Small intestine (tissue), 7 donors: ENCODE measurements at regions not wholly inside any gene's neighbourhood (a gene's known extent, or its start where the extent isn't known, plus 50 kb on each side); places are given as distances from the start of the nearest gene placed in this dataset.
"Not testable (repeated sequence)": the region's sequence is repeated elsewhere in the genome, so short reads cannot be mapped to it uniquely, and the experiment has no call there.

Experiments
- DNase-seq, 2 donors: peaks; one replicate each; pipeline versions ENCODE4 v3.0.0 to v3.0.0-alpha.2; 2013
- FAIRE-seq: peaks from 2 replicates; lab custom pipeline; 2012; peaks lifted over from hg19 to GRCh38; lab: Jason Lieb, UNC
- H3K27ac ChIP-seq, 3 donors: one replicate each; pipeline ENCODE4 v1.5.1; 2013; ENCODE audit warnings: low read length in 2 of 3, mild to moderate bottlenecking in 2 of 3, control low read depth in 1 of 3, inconsistent platforms in 1 of 3, low read depth in 1 of 3, moderate library complexity in 1 of 3
- H3K27me3 ChIP-seq, 3 donors: one replicate each; pipeline ENCODE4 v1.6.1; 2013; ENCODE audit warnings: low read length in 3 of 3, inconsistent platforms in 1 of 3; ENCODE audit not compliant: control insufficient read depth in 3 of 3, insufficient read depth in 3 of 3
- H3K36me3 ChIP-seq, 3 donors: one replicate each; pipeline ENCODE4 v1.6.1; 2013; ENCODE audit warnings: low read length in 3 of 3, inconsistent platforms in 1 of 3, low read depth in 1 of 3, mild to moderate bottlenecking in 1 of 3, moderate library complexity in 1 of 3; ENCODE audit not compliant: control insufficient read depth in 3 of 3, insufficient read depth in 2 of 3
- H3K4me1 ChIP-seq, 3 donors: one replicate each; pipeline ENCODE4 v1.6.1; 2013; ENCODE audit warnings: low read length in 2 of 3, inconsistent platforms in 1 of 3, low read depth in 1 of 3, mild to moderate bottlenecking in 1 of 3, moderate library complexity in 1 of 3; ENCODE audit not compliant: control insufficient read depth in 3 of 3, insufficient read depth in 2 of 3
- H3K4me3 ChIP-seq, 3 donors: one replicate each; pipeline ENCODE4 v1.5.1; 2013; ENCODE audit warnings: low read length in 3 of 3, control low read depth in 1 of 3, inconsistent platforms in 1 of 3, low read depth in 1 of 3, mild to moderate bottlenecking in 1 of 3, moderate library complexity in 1 of 3
- H3K9me3 ChIP-seq, 2 donors: one replicate each; pipeline ENCODE4 v1.6.1; 2013; ENCODE audit warnings: low read depth in 1 of 2, low read length in 1 of 2; ENCODE audit not compliant: control insufficient read depth in 2 of 2, insufficient read depth in 1 of 2
- WGBS, 3 donors: extraction: QIAGEN DNeasy Blood & Tissue Kit; methylation state at CpG; one replicate each; pipeline ENCODE4 v1.1.7; 2013; 5-methylcytosine and 5-hydroxymethylcytosine counted together
- donor health status: healthy with polysubstance abuse.
- donor health status: control.
- donor health status: control.
- donor health status: Bipolar disorder and iron deficiency.
- donor health status: healthy.

DNA sequence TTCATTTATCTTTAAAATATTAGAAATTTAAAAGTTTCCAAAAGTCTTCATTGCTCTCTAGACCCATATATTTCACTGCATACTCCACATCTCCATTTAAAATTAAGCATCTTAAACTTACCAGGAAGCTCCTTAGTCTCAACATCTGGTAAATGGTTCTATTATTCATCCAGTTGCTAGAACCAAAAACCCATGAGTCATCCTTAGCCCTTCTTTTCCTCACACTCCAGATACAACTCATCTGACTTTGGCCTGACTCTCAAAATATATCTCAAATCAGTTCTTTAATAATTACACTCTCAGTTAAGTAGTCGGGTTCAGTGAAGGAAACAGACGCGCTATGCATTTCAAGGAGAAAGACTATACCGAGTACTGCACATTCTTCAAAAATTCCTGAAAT is 110.2 kb upstream of the COX7C start:
- H3K4me3 ChIP-seq, result no peak overlapping the region
- FAIRE-seq (no peak), DNase-seq (no peak)
- WGBS, 3 donors, result 95 to 98% (median 96%) methylated on average over 4 of the region's 4 CpGs
- H3K27ac ChIP-seq, result no peak overlapping the region
- no peaks in the 10 kb centered on the region for H3K27me3 ChIP-seq
- no peaks in the 10 kb centered on the region for H3K36me3 ChIP-seq
- no peaks in the 10 kb centered on the region for H3K9me3 ChIP-seq
- no peaks in the 10 kb centered on the region for H3K4me1 ChIP-seq

DNA sequence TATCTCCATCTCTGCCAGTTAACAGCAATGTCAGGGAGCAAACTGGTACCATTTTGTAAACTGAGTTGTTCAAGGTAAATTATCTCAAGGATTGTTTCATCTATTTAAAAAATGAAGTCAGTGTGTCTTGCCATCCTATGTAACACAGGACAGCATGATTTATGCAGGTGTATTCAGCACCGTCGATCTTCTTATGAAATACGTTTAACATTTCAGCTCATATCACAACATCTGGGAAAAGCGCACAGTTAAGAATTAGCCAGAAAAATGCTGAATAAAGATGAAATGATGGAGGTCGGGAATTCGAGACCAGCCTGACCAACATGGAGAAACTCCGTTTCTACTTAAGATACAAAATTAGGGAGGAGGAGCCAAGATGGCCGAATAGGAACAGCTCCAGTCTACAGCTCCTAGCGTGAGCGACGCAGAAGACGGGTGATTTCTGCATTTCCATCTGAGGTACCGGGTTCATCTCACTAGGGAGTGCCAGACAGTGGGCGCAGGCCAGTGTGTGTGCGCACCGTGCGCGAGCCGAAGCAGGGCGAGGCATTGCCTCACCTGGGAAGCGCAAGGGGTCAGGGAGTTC is 107.3 kb upstream of the COX7C start:
- H3K27ac ChIP-seq, H3K4me1 ChIP-seq, DNase-seq, H3K27me3 ChIP-seq, H3K36me3 ChIP-seq, H3K4me3 ChIP-seq, H3K9me3 ChIP-seq, FAIRE-seq: not testable (repeated sequence)
- 96 to 98% (median 96%) methylated on average over 12 of the region's 21 CpGs for WGBS, 3 donors

DNA sequence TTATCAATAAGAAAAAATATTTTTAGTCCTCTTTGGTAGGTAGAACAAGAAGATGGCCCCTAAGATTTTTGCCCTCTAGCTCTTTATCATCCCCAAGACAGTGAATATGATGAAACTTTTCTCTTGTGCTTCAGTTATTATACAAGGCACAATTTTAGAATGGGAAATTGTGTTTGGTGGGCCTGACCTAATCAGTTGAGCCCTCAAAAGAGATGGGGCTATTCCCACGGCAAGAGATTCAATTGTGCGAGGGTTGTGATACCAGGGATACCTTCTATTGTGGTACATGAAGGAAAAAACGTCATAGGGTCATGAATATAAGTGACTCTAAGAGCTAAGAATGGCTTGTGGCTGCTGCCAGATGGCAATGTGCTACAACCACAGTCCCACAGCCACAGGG is 94.0 kb upstream of the COX7C start:
- 78 to 87% (median 78%) methylated on average over 3 of the region's 3 CpGs for WGBS, 3 donors
- DNase-seq (no peak), FAIRE-seq (no peak)
- Histone ChIP-seq H3K4me1 (peaks cover 0 to 4% (median 0%) of the 10 kb centered on the region in 3 donors), H3K27ac (no peak overlapping the region), H3K27me3 (no peaks in the 10 kb centered on the region), H3K4me3 (no peak overlapping the region), H3K36me3 (no peaks in the 10 kb centered on the region), H3K9me3 (peaks cover 0 to 3% of the 10 kb centered on the region in 2 donors)

DNA sequence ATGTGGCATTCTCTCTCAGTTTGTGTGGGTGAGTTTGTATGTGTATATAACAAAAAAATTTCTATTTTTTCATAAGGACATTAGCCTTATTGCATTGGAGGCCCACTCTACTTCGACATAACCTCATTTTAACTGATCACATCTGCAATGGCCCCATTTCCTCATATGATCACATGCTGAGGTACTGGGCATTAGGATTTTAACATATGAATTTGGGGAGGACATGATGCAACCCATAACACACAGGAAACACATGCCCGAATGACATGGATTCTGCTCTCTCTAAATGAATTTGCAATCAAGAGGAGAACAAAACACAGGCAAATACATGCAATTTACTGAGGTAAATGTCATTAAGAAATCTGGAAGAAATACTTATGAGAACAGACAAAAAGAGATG is 92.1 kb upstream of the COX7C start:
- Histone ChIP-seq H3K9me3 (peaks cover 0 to 3% of the 10 kb centered on the region in 2 donors), H3K27me3 (no peaks in the 10 kb centered on the region), H3K4me1 (peaks cover 3 to 8% (median 5%) of the 10 kb centered on the region in 3 donors), H3K27ac (peak overlapping the region in 1 of 3 donors; percentile 20), H3K4me3 (no peak overlapping the region), H3K36me3 (no peaks in the 10 kb centered on the region)
- FAIRE-seq (no peak), DNase-seq (no peak)
- 79 to 87% (median 80%) methylated on average over 2 of the region's 2 CpGs for WGBS, 3 donors

DNA sequence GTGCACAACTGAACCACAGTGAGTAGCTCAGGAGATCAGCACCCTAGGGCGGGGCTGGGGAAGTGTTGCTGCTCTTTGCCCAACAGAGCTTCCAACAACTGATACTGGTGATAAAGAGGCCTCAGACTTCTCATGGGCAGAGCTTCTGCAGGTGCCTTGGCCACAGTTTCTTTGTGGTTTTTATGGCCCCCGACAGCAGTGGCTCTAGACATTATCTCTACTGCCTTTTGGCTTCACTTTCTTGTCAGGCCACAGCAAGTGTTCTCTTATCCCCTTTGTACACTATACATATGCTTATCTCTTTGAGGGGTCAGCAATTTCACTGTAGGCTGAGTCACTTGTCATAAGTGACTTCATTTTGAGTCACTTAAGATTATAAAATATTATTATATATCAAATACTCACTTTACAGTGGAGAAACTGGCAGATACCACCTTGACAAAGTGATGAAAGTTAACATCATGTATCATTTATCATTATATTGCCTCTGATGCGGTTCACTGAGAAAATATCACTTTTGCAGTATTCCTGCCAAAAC is 90.9 kb upstream of the COX7C start:
- 6 to 44% (median 12%) methylated on average over 3 of the region's 3 CpGs for WGBS, 3 donors
- DNase-seq, result peak; percentile 82 to 91

DNA sequence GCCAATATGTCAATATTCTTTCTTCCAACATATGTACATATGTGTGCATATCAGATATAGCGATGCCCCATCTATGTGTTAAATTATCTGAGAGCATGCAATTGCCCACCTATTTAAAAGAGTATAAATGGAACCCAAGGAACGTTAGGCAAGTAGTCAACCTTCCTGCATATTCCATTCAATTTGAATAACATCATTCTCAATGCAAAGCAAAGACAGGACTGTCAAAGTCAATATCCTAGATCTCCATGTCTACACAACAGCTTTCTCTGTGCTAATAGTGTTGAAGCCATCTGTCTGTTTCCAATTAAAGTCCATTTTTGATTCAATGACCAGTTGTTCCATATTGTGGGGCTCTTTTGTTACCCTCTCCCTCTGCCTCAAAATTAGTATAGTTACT is 85.3 kb upstream of the COX7C start:
- Histone ChIP-seq H3K36me3 (no peaks in the 10 kb centered on the region), H3K27ac (no peak overlapping the region), H3K27me3 (no peaks in the 10 kb centered on the region), H3K4me3 (no peak overlapping the region), H3K9me3 (no peaks in the 10 kb centered on the region), H3K4me1 (peaks cover 3 to 12% (median 5%) of the 10 kb centered on the region in 3 donors)
- FAIRE-seq (no peak), DNase-seq (no peak)
- 81 to 88% (median 82%) methylated on average over 2 of the region's 2 CpGs for WGBS, 3 donors

More for the DNA sequence above, 90.9 kb upstream of the COX7C start:
- H3K27me3 ChIP-seq, result no peaks in the 10 kb centered on the region
- peaks cover 3 to 8% (median 5%) of the 10 kb centered on the region in 3 donors for H3K4me1 ChIP-seq
- H3K4me3 ChIP-seq, result no peak overlapping the region
- H3K36me3 ChIP-seq, result no peaks in the 10 kb centered on the region
- H3K9me3 ChIP-seq, result peaks cover 0 to 3% of the 10 kb centered on the region in 2 donors
- FAIRE-seq, result no peak
- H3K27ac ChIP-seq, result peak overlapping the region in 1 of 3 donors; percentile 70

DNA sequence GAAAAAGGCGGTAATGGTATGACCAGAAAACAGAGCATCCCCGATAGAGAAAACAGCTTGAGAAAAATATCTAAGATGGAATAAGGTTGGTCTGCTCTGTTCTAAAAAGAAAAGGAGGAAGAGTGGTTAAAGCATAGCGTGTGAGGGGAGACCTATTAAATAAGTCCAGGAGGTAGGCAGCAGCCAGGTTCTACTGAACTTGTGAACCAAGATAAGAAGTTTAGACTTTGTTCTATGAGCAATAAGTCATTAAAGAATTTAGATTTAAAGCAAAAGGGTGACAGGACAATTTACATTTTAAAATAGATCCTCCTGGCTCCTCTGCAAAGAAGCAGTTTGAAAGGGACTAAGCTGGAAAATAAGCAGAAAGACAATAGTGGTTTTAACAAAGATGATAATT is 81.3 kb upstream of the COX7C start:
- H3K4me1 ChIP-seq, result peaks cover 0 to 7% (median 0%) of the 10 kb centered on the region in 3 donors
- DNase-seq (peak; percentile 68 to 82), FAIRE-seq (no peak)
- no peaks in the 10 kb centered on the region for H3K36me3 ChIP-seq
- no peaks in the 10 kb centered on the region for H3K27me3 ChIP-seq
- H3K4me3 ChIP-seq, result no peak overlapping the region
- 25 to 75% (median 49%) methylated on average over 3 of the region's 3 CpGs for WGBS, 3 donors
- no peaks in the 10 kb centered on the region for H3K9me3 ChIP-seq
- H3K27ac ChIP-seq, result peak overlapping the region in 2 of 3 donors; percentile 62 to 68

DNA sequence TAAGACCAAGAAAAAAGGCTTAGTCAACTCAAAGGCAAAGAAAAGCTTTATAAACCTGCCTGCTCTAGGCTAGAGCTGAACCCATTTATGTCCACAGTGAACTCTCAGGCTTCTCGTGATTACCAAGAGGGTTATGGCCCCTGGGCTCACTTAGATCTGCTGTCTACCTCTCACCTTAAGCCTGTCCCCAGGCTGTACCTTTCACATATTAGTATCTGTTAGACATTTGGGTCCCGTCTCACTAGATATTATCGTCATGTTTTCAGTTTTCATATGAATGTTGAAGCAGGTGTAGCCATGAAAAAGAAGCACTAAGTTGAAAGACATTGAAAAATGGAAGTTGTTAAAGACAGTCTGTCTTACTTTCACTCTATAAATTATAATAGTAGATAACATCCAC is 75.2 kb upstream of the COX7C start:
- Histone ChIP-seq H3K36me3 (no peaks in the 10 kb centered on the region), H3K4me1 (peaks cover 0 to 7% (median 0%) of the 10 kb centered on the region in 3 donors), H3K27me3 (no peaks in the 10 kb centered on the region), H3K9me3 (no peaks in the 10 kb centered on the region), H3K27ac (no peak overlapping the region), H3K4me3 (no peak overlapping the region)
- FAIRE-seq (no peak), DNase-seq (no peak)
- WGBS, 3 donors, result 78 to 87% (median 82%) methylated on average over 3 of the region's 3 CpGs
